Superior temporal gyrus (tissue), 1 donor: ENCODE measurements at regions not wholly inside any gene's neighbourhood (a gene's known extent, or its start where the extent isn't known, plus 50 kb on each side); places are given as distances from the start of the nearest gene placed in this dataset.

Experiments
- DNase-seq: peaks from one replicate; pipeline ENCODE4 v3.0.0-alpha.2; 2016; ENCODE audit errors: extremely low spot score

GRCh38 chrX:13103188-13103913 is 58.9 kb upstream of the FAM9C start:
- DNase-seq = no peak

GRCh38 chrX:13102636-13103035 is 58.2 kb upstream of the FAM9C start:
- DNase-seq = no peak

- DNase-seq = no peak
Observed at GRCh38 chrX:13101441-13102139, 57.2 kb upstream of the FAM9C start.

GRCh38 chrX:13099121-13099520 is 54.7 kb upstream of the FAM9C start:
- DNase-seq = no peak

GRCh38 chrX:13096728-13097127 is 52.3 kb upstream of the FAM9C start:
- DNase-seq = no peak

GRCh38 chrX:13094828-13095341 is 50.5 kb upstream of the FAM9C start:
- DNase-seq = no peak

- DNase-seq = no peak
Observed at GRCh38 chrX:13094374-13094773, 50.0 kb upstream of the FAM9C start.
